Vagina (tissue), 2 donors: ENCODE measurements at regions not wholly inside any gene's neighbourhood (a gene's known extent, or its start where the extent isn't known, plus 50 kb on each side); places are given as distances from the start of the nearest gene placed in this dataset.

Experiments
- DNase-seq, 2 donors: peaks; one replicate each; pipeline ENCODE4 v3.0.0-alpha.2; 2017; ENCODE audit errors: extremely low spot score in 2 of 2
- H3K27ac ChIP-seq: fragments of 200-600 bp; sonication (generic); one replicate; pipeline ENCODE4 v1.5.1; 2019
- H3K27me3 ChIP-seq: fragments of 200-600 bp; sonication (generic); one replicate; pipeline ENCODE4 v1.5.1; 2019
- H3K36me3 ChIP-seq, 2 donors: fragments of 200-600 bp; sonication (generic); one replicate each; pipeline ENCODE4 v1.5.1; 2017 to 2019
- H3K4me1 ChIP-seq: fragments of 200-600 bp; sonication (generic); one replicate; pipeline ENCODE4 v1.5.1; 2019
- H3K4me3 ChIP-seq, 2 donors: fragments of 200-600 bp; sonication (generic); 1 replicate in 1 of 2; 2 replicates in 1 of 2; pipeline ENCODE4 v1.5.1; 2016 to 2019
- H3K9me3 ChIP-seq: fragments of 200-600 bp; sonication (generic); one replicate; pipeline ENCODE4 v1.5.1; 2019
- CTCF ChIP-seq, 3 experiments: fragments of 450-650 bp in 2 of 3; fragments of 200-600 bp in 1 of 3; sonication (generic) in 1 of 3; IDR thresholded peaks; one replicate each; pipeline ENCODE4 v1.5.1; 2017 to 2019; ENCODE audit warnings: antibody characterized with exemption in 3 of 3, mild to moderate bottlenecking in 2 of 3, moderate library complexity in 2 of 3
- POLR2A ChIP-seq, 2 donors: fragments of 450-650 bp; IDR thresholded peaks; one replicate each; pipeline ENCODE4 v1.6.1; 2017; ENCODE audit warnings: antibody characterized with exemption in 2 of 2, mild to moderate bottlenecking in 2 of 2, moderate library complexity in 2 of 2
- POLR2AphosphoS5 ChIP-seq, 2 donors: sonication (generic); formaldehyde crosslinking; IDR thresholded peaks; one replicate each; pipeline ENCODE4 v1.9.0; 2017; ENCODE audit warnings: antibody characterized with exemption in 2 of 2, mild to moderate bottlenecking in 2 of 2, low read depth in 1 of 2; ENCODE audit not compliant: insufficient read depth in 1 of 2
- intact Hi-C: fragments of 100-400 bp; cut with DNase I; formaldehyde crosslinking; loops from one replicate; pipeline ENCODE4 v1.15.1; 2023

- Histone ChIP-seq H3K36me3 (no peaks in the 10 kb centered on the region), H3K27me3 (no peaks in the 10 kb centered on the region), H3K4me1 (no peaks in the 10 kb centered on the region), H3K4me3 (no peak overlapping the region), H3K9me3 (no peaks in the 10 kb centered on the region), H3K27ac (no peak overlapping the region)
- TF ChIP-seq POLR2AphosphoS5 (IDR thresholded peaks at IDR 0.05; ENCODE audit: insufficient read depth in 1 of 2, low read depth in 1 of 2) (no peak), CTCF (IDR thresholded peaks at IDR 0.05) (no peak), POLR2A (IDR thresholded peaks at IDR 0.05) (no peak)
- no peak for DNase-seq
- intact Hi-C loops, result no loop called here
Observed at GRCh38 chr14:34014936-34015335, 64.1 kb upstream of the EGLN3 start.

GRCh38 chr14:34013721-34014060, 62.8 kb upstream of the EGLN3 start:
- intact Hi-C loops, result no loop called here
- Histone ChIP-seq H3K4me3 (no peak overlapping the region), H3K9me3 (no peaks in the 10 kb centered on the region), H3K27ac (no peak overlapping the region), H3K4me1 (no peaks in the 10 kb centered on the region), H3K36me3 (no peaks in the 10 kb centered on the region), H3K27me3 (no peaks in the 10 kb centered on the region)
- no peak for DNase-seq
- no peak for TF ChIP-seq POLR2AphosphoS5 (IDR thresholded peaks at IDR 0.05; ENCODE audit: insufficient read depth in 1 of 2, low read depth in 1 of 2)
- no peak for TF ChIP-seq POLR2A (IDR thresholded peaks at IDR 0.05)
- TF ChIP-seq CTCF (IDR thresholded peaks at IDR 0.05), result no peak

GRCh38 chr14:34012978-34013720, 62.3 kb upstream of the EGLN3 start:
- no peaks in the 10 kb centered on the region for H3K4me1 ChIP-seq
- no peaks in the 10 kb centered on the region for H3K9me3 ChIP-seq
- H3K4me3 ChIP-seq, result no peak overlapping the region
- TF ChIP-seq CTCF (IDR thresholded peaks at IDR 0.05), result no peak
- TF ChIP-seq POLR2A (IDR thresholded peaks at IDR 0.05), result no peak
- no peak for TF ChIP-seq POLR2AphosphoS5 (IDR thresholded peaks at IDR 0.05; ENCODE audit: insufficient read depth in 1 of 2, low read depth in 1 of 2)
- no peak overlapping the region for H3K27ac ChIP-seq
- intact Hi-C loops, result no loop called here
- no peaks in the 10 kb centered on the region for H3K36me3 ChIP-seq
- H3K27me3 ChIP-seq, result no peaks in the 10 kb centered on the region
- no peak for DNase-seq

- no peaks in the 10 kb centered on the region for H3K4me1 ChIP-seq
- no peaks in the 10 kb centered on the region for H3K36me3 ChIP-seq
- H3K27ac ChIP-seq, result no peak overlapping the region
- no peaks in the 10 kb centered on the region for H3K27me3 ChIP-seq
- no peak for TF ChIP-seq POLR2A (IDR thresholded peaks at IDR 0.05)
- no peak for TF ChIP-seq CTCF (IDR thresholded peaks at IDR 0.05)
- no peak for TF ChIP-seq POLR2AphosphoS5 (IDR thresholded peaks at IDR 0.05; ENCODE audit: insufficient read depth in 1 of 2, low read depth in 1 of 2)
- intact Hi-C loops, result no loop called here
- DNase-seq, result no peak
- H3K4me3 ChIP-seq, result no peak overlapping the region
- no peaks in the 10 kb centered on the region for H3K9me3 ChIP-seq
Observed at GRCh38 chr14:34012369-34012768, 61.5 kb upstream of the EGLN3 start.

- Histone ChIP-seq H3K36me3 (no peaks in the 10 kb centered on the region), H3K9me3 (no peaks in the 10 kb centered on the region), H3K4me1 (no peaks in the 10 kb centered on the region), H3K4me3 (no peak overlapping the region), H3K27me3 (no peaks in the 10 kb centered on the region), H3K27ac (no peak overlapping the region)
- no peak for DNase-seq
- no peak for TF ChIP-seq POLR2AphosphoS5 (IDR thresholded peaks at IDR 0.05; ENCODE audit: insufficient read depth in 1 of 2, low read depth in 1 of 2)
- TF ChIP-seq POLR2A (IDR thresholded peaks at IDR 0.05), result no peak
- TF ChIP-seq CTCF (IDR thresholded peaks at IDR 0.05), result no peak
- intact Hi-C loops, result no loop called here
Observed at GRCh38 chr14:34009956-34010355, 59.1 kb upstream of the EGLN3 start.
